Breast epithelium (tissue), 3 donors: ENCODE measurements at regions not wholly inside any gene's neighbourhood (a gene's known extent, or its start where the extent isn't known, plus 50 kb on each side); places are given as distances from the start of the nearest gene placed in this dataset.

Source experiments
- POLR2A ChIP-seq: fragments of 450-650 bp; IDR thresholded peaks from one replicate; pipeline ENCODE4 v1.6.1; 2016; ENCODE audit warnings: antibody characterized with exemption, mild to moderate bottlenecking, moderate library complexity
- POLR2AphosphoS5 ChIP-seq, 3 donors: sonication (generic); formaldehyde crosslinking; IDR thresholded peaks; one replicate each; pipeline ENCODE4 v1.6.1; 2017; ENCODE audit warnings: antibody characterized with exemption in 3 of 3

- TF ChIP-seq POLR2AphosphoS5 (IDR thresholded peaks at IDR 0.05) (no peak), POLR2A (no peak)
Measured at GRCh38 chr22:27063841-27064240, 406.5 kb downstream of the MIAT start.
